ENCODE measurements at regions not wholly inside any gene's neighbourhood (a gene's known extent, or its start where the extent isn't known, plus 50 kb on each side); places are given as distances from the start of the nearest gene placed in this dataset.

- Histone ChIP-seq H3K27ac (ENCODE audit: low read depth in 2 of 2, low read length in 1 of 2) (no peak overlapping the region), H2AFZ (ENCODE audit: low read depth) (no peak overlapping the region), H3K9me3 (no peaks in the 10 kb centered on the region), H3K9ac (no peak overlapping the region), H3K27me3 (ENCODE audit: insufficient read depth) (peaks cover 23% of the 10 kb centered on the region), H3K79me2 (ENCODE audit: insufficient read depth) (no peaks in the 10 kb centered on the region), H4K20me1 (ENCODE audit: insufficient read depth) (no peaks in the 10 kb centered on the region), H3K36me3 (replicated peaks in 1 of 2; ENCODE audit: control insufficient read depth in 1 of 2, insufficient read depth in 2 of 2, low read length in 1 of 2) (no peaks in the 10 kb centered on the region), H3F3A (replicated peaks; ENCODE audit: insufficient read depth) (no peaks in the 10 kb centered on the region), H3K4me2 (no peak overlapping the region), H3K9me2 (no peaks in the 10 kb centered on the region), H3K4me3 (ENCODE audit: low read depth in 2 of 2, low read length in 1 of 2) (no peak overlapping the region), H3K4me1 (ENCODE audit: control insufficient read depth in 1 of 2, insufficient read depth in 2 of 2, low read depth in 1 of 2, low read length in 1 of 2) (no peaks in the 10 kb centered on the region)
- no peak for DNase-seq
- WGBS (ENCODE audit: low lambda C conversion rate), result 6% methylated on average over 8 of the region's 8 CpGs
- ChIA-PET POLR2A (no interaction called here), CTCF (no interaction called here)
- no peak for TF ChIP-seq TAF1 (IDR thresholded peaks at IDR 0.05; ENCODE audit: borderline replicate concordance, low read depth, low read length)
- TF ChIP-seq ELF1 (IDR thresholded peaks at IDR 0.05), result no peak
- TF ChIP-seq, protein P1, sequence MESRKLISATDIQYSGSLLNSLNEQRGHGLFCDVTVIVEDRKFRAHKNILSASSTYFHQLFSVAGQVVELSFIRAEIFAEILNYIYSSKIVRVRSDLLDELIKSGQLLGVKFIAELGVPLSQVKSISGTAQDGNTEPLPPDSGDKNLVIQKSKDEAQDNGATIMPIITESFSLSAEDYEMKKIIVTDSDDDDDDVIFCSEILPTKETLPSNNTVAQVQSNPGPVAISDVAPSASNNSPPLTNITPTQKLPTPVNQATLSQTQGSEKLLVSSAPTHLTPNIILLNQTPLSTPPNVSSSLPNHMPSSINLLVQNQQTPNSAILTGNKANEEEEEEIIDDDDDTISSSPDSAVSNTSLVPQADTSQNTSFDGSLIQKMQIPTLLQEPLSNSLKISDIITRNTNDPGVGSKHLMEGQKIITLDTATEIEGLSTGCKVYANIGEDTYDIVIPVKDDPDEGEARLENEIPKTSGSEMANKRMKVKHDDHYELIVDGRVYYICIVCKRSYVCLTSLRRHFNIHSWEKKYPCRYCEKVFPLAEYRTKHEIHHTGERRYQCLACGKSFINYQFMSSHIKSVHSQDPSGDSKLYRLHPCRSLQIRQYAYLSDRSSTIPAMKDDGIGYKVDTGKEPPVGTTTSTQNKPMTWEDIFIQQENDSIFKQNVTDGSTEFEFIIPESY (IDR thresholded peaks at IDR 0.05; ENCODE audit: borderline replicate concordance, low read depth), result no peak
- TF ChIP-seq, protein P2, sequence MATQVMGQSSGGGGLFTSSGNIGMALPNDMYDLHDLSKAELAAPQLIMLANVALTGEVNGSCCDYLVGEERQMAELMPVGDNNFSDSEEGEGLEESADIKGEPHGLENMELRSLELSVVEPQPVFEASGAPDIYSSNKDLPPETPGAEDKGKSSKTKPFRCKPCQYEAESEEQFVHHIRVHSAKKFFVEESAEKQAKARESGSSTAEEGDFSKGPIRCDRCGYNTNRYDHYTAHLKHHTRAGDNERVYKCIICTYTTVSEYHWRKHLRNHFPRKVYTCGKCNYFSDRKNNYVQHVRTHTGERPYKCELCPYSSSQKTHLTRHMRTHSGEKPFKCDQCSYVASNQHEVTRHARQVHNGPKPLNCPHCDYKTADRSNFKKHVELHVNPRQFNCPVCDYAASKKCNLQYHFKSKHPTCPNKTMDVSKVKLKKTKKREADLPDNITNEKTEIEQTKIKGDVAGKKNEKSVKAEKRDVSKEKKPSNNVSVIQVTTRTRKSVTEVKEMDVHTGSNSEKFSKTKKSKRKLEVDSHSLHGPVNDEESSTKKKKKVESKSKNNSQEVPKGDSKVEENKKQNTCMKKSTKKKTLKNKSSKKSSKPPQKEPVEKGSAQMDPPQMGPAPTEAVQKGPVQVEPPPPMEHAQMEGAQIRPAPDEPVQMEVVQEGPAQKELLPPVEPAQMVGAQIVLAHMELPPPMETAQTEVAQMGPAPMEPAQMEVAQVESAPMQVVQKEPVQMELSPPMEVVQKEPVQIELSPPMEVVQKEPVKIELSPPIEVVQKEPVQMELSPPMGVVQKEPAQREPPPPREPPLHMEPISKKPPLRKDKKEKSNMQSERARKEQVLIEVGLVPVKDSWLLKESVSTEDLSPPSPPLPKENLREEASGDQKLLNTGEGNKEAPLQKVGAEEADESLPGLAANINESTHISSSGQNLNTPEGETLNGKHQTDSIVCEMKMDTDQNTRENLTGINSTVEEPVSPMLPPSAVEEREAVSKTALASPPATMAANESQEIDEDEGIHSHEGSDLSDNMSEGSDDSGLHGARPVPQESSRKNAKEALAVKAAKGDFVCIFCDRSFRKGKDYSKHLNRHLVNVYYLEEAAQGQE (IDR thresholded peaks at IDR 0.05; ENCODE audit: low read depth, low read length), result no peak
- no peak for TF ChIP-seq NRF1 (IDR thresholded peaks at IDR 0.05; ENCODE audit: low read depth, low read length)
- no peak for TF ChIP-seq JUND (IDR thresholded peaks at IDR 0.05)
- TF ChIP-seq FOSL2 (IDR thresholded peaks at IDR 0.05; ENCODE audit: borderline replicate concordance, low read depth), result no peak
- no peak for TF ChIP-seq MXI1 (IDR thresholded peaks at IDR 0.05; ENCODE audit: low read depth, low read length)
- no peak for TF ChIP-seq USF1 (IDR thresholded peaks at IDR 0.05; ENCODE audit: borderline replicate concordance, low read depth)
- no peak for TF ChIP-seq EZH2phosphoT487 (IDR thresholded peaks at IDR 0.05; ENCODE audit: borderline replicate concordance, low read depth)
- TF ChIP-seq GABPA (IDR thresholded peaks at IDR 0.05; ENCODE audit: low read depth), result no peak
- no peak for TF ChIP-seq RXRA (IDR thresholded peaks at IDR 0.05; ENCODE audit: borderline replicate concordance, low read depth)
- no peak for TF ChIP-seq SIN3A (IDR thresholded peaks at IDR 0.05; ENCODE audit: borderline replicate concordance, low read depth, low read length)
- TF ChIP-seq RCOR1 (IDR thresholded peaks at IDR 0.05; ENCODE audit: low read length), result no peak
- no peak for TF ChIP-seq MEF2A (IDR thresholded peaks at IDR 0.05; ENCODE audit: borderline replicate concordance, low read depth)
Observed at GRCh38 chr6:125370343-125370742, 68.6 kb upstream of the HDDC2 start.
